Right lung (tissue), 2 donors: ENCODE measurements at regions not wholly inside any gene's neighbourhood (a gene's known extent, or its start where the extent isn't known, plus 50 kb on each side); places are given as distances from the start of the nearest gene placed in this dataset.
"Not testable (repeated sequence)": the region's sequence is repeated elsewhere in the genome, so short reads cannot be mapped to it uniquely, and the experiment has no call there.

Source experiments
- DNase-seq, 2 donors: peaks; one replicate each; pipeline ENCODE4 v3.0.0-alpha.2; 2013

- no peak for DNase-seq
These were observed 63.2 kb downstream of the NENF start for GRCh38 chr1:212495766-212496494.

GRCh38 chr1:212496682-212497081 lies 64.0 kb downstream of the NENF start:
- DNase-seq, result no peak

GRCh38 chr1:212497553-212497952 lies 64.8 kb downstream of the NENF start:
- DNase-seq, result no peak

GRCh38 chr1:212498283-212499040 lies 65.7 kb downstream of the NENF start:
- DNase-seq, result peak in 1 of 2 donors; percentile 66

- DNase-seq, result no peak
These were observed 67.6 kb downstream of the NENF start for GRCh38 chr1:212500351-212500750.

GRCh38 chr1:212500983-212501382 lies 68.3 kb downstream of the NENF start:
- DNase-seq, result no peak

- DNase-seq, result no peak
These were observed 71.0 kb downstream of the NENF start for GRCh38 chr1:212503714-212504113.

- DNase-seq, result no peak
These were observed 71.6 kb downstream of the NENF start for GRCh38 chr1:212504171-212504803.

- no peak for DNase-seq
These were observed 73.9 kb downstream of the NENF start for GRCh38 chr1:212506666-212507065.

GRCh38 chr1:212507369-212507768 lies 74.6 kb downstream of the NENF start:
- no peak for DNase-seq

- DNase-seq, result no peak
These were observed 80.3 kb downstream of the NENF start for GRCh38 chr1:212512816-212513559.

- no peak for DNase-seq
These were observed 80.9 kb downstream of the NENF start for GRCh38 chr1:212513586-212513985.

GRCh38 chr1:212514056-212514614 lies 81.4 kb downstream of the NENF start:
- DNase-seq, result peak in 1 of 2 donors; percentile 34

- peak; percentile 42 to 44 for DNase-seq
These were observed 82.1 kb downstream of the NENF start for GRCh38 chr1:212514782-212515181.

GRCh38 chr1:212515329-212515760 lies 82.6 kb downstream of the NENF start:
- DNase-seq, result no peak

GRCh38 chr1:212516012-212516411 lies 83.3 kb downstream of the NENF start:
- DNase-seq, result not testable (repeated sequence)

GRCh38 chr1:212518188-212519054 lies 85.7 kb downstream of the NENF start:
- peak; percentile 46 to 55 for DNase-seq

GRCh38 chr1:212519131-212519530 lies 86.4 kb downstream of the NENF start:
- no peak for DNase-seq

- DNase-seq, result no peak
These were observed 87.6 kb downstream of the NENF start for GRCh38 chr1:212520299-212520698.

GRCh38 chr1:212520746-212521145 lies 87.8 kb upstream of the ATF3 start:
- no peak for DNase-seq
